Activated CD4-positive, alpha-beta T cell treated with anti-CD3 and anti-CD28 coated beads, Interleukin-2, amount 50 U/mL, for 48 hours (primary cell): ENCODE measurements at regions not wholly inside any gene's neighbourhood (a gene's known extent, or its start where the extent isn't known, plus 50 kb on each side); places are given as distances from the start of the nearest gene placed in this dataset.
"Not testable (repeated sequence)": the region's sequence is repeated elsewhere in the genome, so short reads cannot be mapped to it uniquely, and the experiment has no call there.

Source experiments
- DNase-seq, 2 experiments: peaks; one replicate each; pipeline ENCODE4 v3.0.0-alpha.2; 2020

GRCh38 chr7:34207810-34208209 is 302.5 kb downstream of the BMPER start:
- DNase-seq = no peak

GRCh38 chr7:34208878-34209621 is 303.7 kb downstream of the BMPER start:
- no peak for DNase-seq

GRCh38 chr7:34211018-34211417 is 305.7 kb downstream of the BMPER start:
- DNase-seq = no peak

- no peak for DNase-seq
Measured at GRCh38 chr7:34217972-34218371, 312.6 kb downstream of the BMPER start.

GRCh38 chr7:34219153-34219718 is 313.9 kb downstream of the BMPER start:
- DNase-seq = no peak

- DNase-seq = no peak
Measured at GRCh38 chr7:34220506-34221185, 315.3 kb downstream of the BMPER start.

- no peak for DNase-seq
Measured at GRCh38 chr7:34222316-34222715, 317.0 kb downstream of the BMPER start.

- DNase-seq = no peak
Measured at GRCh38 chr7:34222722-34223121, 317.4 kb downstream of the BMPER start.

GRCh38 chr7:34224281-34224680 is 318.9 kb downstream of the BMPER start:
- DNase-seq = no peak

GRCh38 chr7:34225193-34225592 is 319.9 kb downstream of the BMPER start:
- no peak for DNase-seq

GRCh38 chr7:34227525-34227924 is 322.2 kb downstream of the BMPER start:
- DNase-seq = no peak

GRCh38 chr7:34235101-34235500 is 329.8 kb downstream of the BMPER start:
- not testable (repeated sequence) for DNase-seq

GRCh38 chr7:34236057-34236456 is 330.7 kb downstream of the BMPER start:
- DNase-seq = no peak

GRCh38 chr7:34236839-34237492 is 331.6 kb downstream of the BMPER start:
- DNase-seq = no peak

- no peak for DNase-seq
Measured at GRCh38 chr7:34237493-34237849, 332.1 kb downstream of the BMPER start.

GRCh38 chr7:34240417-34240816 is 335.1 kb downstream of the BMPER start:
- DNase-seq = no peak

GRCh38 chr7:34242391-34242790 is 337.1 kb downstream of the BMPER start:
- DNase-seq = no peak

GRCh38 chr7:34245246-34245645 is 339.9 kb downstream of the BMPER start:
- no peak for DNase-seq

- no peak for DNase-seq
Measured at GRCh38 chr7:34247468-34247867, 342.1 kb downstream of the BMPER start.

- no peak for DNase-seq
Measured at GRCh38 chr7:34249192-34249591, 343.9 kb downstream of the BMPER start.

- DNase-seq = no peak
Measured at GRCh38 chr7:34260279-34260678, 354.9 kb downstream of the BMPER start.

GRCh38 chr7:34263168-34263567 is 357.8 kb downstream of the BMPER start:
- no peak for DNase-seq

- DNase-seq = no peak
Measured at GRCh38 chr7:34269084-34269483, 363.7 kb downstream of the BMPER start.

GRCh38 chr7:34275624-34276023 is 370.3 kb downstream of the BMPER start:
- no peak for DNase-seq
